NCI-H1417 (cell line): ENCODE measurements at regions not wholly inside any gene's neighbourhood (a gene's known extent, or its start where the extent isn't known, plus 50 kb on each side); places are given as distances from the start of the nearest gene placed in this dataset.

Experiments
- DNase-seq, 3 experiments: peaks; one replicate each; lab custom pipeline; 2025; lab: John Stamatoyannopoulos, UW

DNA sequence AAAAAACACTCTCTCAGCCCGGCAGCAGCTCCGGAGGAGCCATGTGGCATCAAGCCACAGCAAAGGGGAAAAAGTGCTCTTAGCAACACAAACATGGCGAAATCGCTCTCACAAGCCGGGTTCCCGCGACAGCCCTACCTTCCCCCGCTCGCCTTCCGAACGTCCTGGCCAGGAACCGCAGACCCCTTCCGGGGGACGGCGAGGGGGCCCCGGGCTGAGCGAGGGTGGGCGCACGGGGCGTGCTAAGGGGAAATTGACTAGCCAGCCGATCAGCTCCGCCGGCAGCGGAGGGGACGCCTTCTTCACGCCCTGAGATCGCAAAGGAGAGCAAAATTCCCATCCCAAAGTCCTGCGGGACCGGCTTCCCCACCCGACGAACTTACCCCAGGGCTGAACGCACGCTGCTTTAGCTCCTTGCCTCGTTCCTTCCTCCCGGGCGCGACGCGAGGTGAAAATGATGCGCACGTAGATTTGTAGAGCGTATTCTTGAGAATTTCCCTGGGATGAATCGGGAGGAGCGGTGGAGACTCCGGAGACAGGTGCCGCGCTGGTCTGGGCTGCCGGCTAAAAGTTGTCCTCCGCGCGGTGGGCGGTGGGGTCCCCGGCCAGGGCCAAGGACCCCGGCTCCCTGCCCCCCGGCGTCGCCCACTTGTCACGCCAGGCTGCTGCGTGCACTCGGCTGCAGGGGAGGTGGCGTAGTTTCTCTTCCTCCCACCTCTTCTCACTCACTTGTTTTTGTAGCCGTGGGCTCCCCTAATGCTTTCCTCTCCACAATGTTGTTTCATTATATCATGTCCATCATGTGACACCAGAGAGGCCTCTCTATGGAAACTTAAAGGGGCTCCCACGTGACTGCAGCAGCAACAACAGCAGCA lies 220.1 kb upstream of the MKLN1 start:
- DNase-seq: peak; percentile 79 to 87 (median 83)

DNA sequence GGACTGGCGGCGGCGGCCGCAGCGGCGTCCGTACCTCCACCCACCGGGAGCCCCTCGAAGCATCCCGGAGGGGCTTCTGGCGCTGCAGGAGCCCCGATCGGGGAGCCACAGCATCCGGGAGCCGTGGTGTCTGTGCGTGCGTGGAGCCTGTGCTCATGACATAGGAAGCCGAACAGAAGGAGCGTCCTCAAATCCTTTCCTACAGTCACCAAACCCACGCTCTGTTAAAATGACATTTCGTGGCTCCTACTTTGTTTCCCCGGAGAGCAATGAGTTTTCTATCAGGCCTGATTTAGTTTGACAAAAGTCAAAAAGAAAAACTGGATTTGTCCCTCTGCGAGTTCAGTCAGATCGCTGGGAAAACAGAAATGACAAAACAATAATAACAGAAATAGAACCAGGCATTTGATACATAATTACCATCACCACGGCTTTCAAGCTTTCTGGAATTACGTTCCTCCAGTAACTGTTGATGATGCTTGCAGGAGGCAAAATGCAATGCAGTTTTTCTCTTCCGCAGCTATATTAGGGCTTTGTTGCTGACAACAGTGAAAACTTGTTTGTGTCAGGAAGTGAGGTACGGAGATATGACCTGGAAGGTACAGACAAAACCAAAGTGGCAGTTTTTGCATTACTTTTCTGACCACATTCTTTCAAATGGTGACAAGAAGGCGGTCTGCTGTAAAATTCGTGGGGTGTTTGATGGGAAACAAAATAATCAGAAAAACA lies 219.3 kb upstream of the MKLN1 start:
- DNase-seq: peak in 2 of 3 experiments; percentile 30 to 70

DNA sequence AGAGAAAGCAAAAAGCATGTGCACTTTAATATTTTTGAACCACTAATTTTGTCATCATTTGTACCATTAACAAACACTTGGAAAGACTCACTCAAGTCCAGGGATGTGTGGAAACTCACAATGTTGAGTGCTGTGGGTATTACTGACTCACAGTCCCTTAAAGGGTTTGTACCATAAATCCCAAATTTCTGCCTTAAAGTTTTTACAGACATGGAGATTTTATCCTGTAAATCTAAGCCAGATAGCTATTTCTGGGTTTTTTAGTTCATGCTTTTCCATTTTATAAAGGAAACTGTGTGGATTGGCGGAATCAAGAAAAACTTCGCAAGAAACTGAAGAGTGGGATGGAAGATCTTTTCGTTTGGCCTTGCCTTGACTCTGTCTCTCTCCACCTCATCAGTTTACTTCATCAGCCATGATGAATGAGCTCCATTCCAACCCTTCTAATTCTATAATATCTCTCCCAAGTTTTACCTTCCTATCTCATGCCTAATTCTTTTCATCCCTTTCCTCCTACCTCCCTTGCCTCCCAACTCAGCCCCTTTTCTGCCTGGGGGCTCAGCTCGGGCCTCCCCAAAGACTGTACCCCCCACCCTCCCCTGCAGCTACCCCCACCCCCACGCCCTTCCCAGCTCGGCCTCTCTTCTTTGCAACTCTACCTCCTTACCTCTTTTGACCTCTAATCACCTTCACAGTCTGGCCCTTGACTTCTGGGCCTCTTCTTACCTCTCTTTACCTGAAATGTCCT lies 218.5 kb upstream of the MKLN1 start:
- peak in 1 of 3 experiments; percentile 46 for DNase-seq

DNA sequence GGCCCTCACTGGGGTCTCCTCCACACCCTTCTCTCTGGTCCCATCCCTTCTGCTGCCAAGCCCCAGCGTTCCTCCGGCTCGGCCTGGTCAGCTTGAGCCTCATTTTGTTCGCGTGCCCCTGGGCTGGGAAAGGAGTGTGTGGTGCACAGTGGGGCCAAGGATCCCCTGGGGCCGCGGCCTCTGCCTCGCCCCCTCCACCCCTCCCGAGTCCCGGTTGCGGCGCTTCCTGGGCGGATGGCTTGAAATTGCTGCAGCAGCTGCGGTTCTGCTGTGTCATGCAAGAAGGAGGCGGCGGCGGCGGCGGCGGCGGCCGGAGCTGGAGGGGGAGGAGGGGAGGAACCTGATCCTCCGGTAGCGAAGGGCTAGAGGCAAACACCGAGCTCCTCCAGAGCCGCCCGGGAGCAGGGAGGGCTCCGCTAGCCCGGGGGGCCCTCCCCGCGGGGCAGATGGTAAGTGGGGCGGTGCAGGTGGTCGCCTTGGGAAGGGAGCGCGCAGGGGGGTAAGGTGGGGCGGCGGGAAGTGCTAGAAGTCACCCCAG lies 217.8 kb upstream of the MKLN1 start:
- peak; percentile 80 to 90 (median 81) for DNase-seq

DNA sequence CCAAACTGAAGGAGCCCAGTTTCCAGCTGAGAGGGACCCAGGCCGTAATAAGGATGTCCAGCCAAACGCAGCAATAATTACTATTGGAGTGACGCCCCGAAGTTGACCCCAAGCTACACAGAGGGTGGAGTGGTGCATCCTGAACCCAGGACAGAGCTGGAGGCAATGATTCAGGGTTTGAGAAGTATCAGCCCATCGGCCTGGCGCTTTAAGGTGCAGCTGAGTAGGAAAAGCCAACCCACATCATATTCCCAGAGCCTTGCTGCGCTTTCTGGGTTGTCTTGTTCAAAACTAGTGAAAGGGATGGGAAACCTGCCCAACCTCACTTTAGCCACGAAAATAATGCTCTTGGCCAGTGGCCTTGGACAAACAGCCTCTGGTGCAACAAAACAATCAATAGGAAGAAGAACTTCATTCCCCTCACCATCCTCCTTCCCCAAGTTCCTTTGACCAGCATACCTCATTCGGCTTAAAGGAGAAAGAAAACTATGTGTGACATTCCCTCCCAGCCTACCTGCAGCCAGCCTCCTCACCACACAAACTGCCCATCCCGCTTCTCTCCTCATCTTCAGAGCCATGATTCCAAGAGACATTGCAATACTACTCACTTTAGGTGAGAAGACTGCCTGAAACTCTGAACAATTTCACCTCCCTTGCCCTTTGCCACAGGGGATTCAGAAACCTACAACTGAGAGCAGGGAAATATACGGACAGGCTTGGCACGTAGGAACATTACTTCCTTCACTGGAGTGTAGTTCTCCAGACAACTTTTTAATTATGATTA lies 217.2 kb upstream of the MKLN1 start:
- peak in 2 of 3 experiments; percentile 75 for DNase-seq

DNA sequence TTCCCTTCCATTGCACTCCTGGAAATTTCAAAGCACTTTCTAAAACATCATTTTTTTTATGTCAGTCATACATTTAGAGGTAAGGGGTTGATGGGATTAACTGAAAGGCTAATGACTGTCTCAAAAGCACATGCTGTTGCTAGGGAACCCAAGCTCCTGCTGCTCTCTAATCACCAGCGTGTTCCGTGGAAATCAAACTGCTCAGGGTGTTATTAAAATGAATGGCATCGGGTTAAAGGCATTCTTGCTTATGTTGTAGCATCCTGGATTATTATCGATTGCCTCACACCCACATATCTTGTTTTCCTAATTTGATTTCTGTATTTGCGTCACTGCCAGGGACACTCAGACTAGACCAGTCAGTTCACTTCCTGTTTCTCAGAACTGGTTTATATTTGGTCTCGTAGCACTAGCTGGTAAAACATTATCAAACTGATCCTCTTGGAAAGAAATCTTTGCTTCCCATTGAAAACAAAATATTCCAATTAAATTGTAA lies 216.5 kb upstream of the MKLN1 start:
- peak in 2 of 3 experiments; percentile 75 to 91 for DNase-seq

DNA sequence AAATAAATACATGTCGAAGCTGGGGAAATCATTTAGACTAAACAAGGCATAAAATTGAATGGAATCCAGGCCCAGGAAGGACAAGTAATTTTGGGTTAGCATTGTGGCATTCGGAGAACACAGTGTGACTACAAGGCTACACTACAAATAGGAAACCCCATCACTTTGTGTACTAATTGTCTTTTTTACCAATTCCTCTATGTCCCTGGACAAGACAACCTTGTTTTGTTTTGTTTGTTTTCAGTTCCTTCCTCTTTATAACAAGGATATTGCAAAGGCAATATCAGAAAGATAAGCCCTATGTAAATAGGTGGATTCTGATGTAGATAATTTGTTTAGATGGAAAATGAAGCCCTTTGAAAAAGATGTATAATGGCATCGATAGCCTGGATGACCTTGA lies 215.9 kb upstream of the MKLN1 start:
- no peak for DNase-seq

DNA sequence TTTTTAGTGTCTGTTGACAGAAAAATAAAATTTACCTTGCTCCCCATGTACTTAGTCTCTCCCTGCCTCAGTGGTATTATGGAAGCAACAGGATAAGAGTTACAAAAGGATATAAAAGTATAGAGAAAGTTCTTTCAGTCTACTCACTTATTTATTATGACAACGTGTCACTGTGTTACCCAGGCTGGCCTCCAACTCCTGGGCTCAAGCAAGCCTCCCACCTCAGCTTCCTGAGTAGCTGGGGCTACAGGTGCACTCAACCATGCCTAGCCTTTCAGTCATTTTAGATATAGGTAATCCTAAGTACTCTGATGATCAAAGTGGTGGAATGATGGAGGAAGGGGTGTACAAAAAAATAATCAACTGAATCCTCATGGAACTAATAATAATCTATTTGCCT lies 215.2 kb upstream of the MKLN1 start:
- DNase-seq: no peak

DNA sequence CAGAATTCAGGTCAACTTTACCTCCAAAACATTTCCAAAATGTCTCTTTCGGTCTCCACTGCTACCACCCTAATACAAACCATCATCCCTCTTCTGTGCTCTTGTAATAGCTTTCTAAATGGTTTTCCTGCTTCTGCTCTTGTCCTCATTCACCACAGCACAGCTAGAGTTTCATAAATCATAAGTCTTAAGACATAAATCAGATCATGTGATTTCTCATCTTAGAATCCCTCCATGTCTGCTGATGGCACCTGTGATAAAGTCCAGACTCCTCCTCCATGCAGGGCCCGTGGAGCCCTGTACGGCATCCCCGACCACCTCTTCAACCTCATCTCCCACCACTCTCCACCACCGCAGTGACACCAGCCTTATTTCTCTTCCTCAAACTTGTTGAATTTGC lies 212.3 kb upstream of the MKLN1 start:
- no peak for DNase-seq

DNA sequence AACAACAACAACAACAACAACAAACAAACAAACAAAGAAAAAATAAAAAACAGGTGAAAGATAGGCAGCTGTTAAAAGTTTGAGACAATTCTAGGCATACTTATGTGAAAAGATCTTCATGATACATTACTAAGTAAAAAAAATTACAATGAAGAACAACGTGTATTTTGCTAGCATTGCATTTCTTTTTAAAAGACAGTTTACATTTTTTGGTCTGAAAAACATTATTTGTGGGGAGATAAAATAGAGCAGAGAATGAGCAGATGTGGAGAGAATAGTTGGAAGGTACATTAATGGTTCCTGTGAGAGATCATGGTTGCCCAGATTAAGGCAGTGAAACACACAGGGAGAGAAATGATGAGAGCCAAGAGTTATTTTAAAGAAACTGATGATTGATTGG lies 210.2 kb upstream of the MKLN1 start:
- DNase-seq: no peak

DNA sequence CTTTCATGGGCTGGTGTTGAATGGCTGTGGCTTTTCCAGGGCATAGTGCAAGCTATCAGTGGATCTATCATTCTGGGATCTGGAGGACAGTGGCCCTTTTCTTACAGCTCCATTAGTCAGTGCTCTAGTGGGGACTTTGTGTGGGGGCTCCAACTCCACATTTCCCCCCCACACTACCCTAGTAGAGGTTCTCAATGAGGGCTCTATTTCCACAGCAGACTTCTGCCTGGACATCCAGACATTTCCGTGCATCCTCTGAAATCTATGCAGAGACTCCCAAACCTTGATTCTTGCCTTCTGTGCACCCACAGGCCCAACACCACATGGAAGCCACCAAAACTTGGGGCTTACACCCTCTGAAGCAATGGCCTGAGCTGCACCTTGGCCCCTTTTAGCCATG lies 208.3 kb upstream of the MKLN1 start:
- DNase-seq: no peak

DNA sequence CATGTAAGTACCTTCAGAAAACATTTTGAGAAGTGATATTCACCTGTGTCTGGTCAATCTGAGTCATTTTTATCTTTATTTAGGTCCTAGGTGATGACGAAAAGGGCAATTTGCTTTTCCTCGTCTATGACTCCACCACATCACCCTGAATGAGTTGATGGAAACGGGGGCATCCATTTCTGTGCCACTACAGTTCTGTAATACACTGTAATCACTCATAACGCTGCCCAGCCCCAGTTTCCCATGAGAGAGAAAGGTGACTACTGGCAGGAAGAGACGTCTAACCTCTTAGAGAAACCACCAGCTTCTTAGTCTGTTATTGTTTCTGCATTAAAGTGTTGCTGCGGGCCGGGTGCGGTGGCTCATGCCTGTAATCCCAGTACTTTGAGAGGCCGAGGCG lies 205.3 kb upstream of the MKLN1 start:
- no peak for DNase-seq

DNA sequence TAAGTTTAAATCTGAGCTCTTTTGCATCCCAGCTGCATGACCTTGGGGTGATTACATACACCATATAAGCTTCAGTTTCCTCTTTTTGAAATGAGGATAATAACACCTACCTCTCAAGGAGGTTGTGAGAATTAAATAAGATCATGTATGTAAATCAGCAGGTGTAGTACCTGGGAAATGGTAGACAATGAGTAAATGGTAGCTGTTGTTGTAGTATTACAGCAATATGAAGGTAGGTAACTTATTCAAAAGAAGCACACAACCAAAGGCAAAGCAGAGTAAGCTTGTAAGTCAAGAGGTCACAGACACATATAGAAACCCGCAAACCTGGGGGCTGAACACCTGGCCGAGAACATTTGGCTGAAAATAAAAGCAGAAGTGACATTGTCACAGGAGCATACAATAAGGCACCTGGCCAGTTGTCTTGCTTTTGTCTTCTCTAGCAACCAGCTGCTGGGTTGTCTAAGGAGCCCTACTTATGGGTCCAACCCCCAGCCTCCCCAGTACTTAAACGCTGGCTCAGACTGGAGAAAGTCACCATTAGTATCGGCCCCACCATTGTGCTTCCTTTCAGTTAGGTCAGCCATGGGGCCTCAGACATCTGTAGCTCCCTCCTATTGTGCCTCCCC lies 203.6 kb upstream of the MKLN1 start:
- DNase-seq: peak in 1 of 3 experiments; percentile 26

DNA sequence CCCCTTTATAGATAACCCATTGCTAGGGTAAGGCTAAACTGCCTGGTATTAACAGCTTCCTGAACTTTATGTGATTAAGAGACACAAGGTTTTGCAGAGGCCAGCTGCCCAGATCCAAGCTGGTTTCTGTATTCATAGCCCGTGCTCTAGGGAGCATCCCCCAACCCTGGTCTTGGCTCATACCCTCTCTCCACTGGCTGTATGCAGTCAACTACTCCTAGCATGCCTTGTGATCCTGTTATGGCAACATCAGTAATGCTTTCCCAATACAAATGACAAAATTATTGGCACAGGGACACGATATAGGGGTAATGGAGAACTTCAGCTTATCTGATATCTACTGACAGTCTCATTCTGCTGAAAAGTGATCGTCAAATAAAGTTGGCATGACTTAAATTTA lies 202.8 kb upstream of the MKLN1 start:
- DNase-seq: no peak

DNA sequence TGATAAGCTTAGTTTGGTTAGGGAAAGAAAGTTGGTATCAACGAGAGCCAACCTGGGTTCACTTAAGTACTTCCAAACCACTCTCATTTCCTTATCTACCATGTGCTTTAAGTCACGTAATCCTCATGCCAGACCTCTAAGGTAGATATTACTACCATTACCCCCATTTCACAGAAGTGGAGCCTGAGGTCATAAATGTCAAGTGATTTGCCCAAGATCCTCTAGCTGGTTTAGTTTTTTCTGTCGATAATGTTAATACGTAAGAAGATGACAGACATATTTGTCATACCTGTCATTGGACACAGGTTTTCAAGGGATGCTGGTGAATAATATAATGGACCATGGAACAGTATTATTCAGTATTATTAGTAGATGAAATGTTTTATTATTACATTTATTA lies 197.4 kb upstream of the MKLN1 start:
- no peak for DNase-seq

DNA sequence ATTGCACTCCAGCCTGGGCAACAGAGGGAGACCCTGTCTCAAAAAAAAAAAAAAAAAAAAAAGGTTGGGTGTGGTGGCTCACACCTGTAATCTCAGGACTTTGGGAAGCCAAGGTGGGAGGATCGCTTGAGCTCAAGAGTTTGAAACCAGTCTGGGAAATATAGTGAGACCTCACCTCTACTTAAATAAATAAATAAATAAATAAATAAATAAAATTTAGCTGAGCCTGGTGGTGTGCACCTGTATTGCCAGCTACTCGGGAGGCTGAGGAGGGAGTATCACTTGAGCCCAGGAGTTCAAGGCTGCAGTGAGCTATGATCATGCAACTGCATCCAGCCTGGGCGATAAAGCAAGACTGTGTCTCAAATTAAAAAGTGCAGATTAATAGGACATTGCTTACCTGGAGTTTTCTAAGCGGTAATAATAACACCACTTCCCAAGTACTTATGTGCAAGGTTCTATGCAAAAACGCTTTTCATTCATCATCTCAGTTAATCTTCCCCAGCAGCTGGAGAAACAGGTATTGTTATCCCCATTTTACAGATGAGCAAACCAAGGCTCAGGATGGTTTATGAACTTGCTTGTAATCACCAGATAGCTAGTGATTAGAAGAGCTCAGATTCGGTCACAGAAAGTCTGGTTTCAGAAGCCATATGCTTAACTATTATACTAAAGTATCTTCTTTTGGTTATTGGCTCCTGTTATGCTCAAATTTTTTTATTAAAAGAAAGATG lies 196.5 kb upstream of the MKLN1 start:
- DNase-seq: no peak

DNA sequence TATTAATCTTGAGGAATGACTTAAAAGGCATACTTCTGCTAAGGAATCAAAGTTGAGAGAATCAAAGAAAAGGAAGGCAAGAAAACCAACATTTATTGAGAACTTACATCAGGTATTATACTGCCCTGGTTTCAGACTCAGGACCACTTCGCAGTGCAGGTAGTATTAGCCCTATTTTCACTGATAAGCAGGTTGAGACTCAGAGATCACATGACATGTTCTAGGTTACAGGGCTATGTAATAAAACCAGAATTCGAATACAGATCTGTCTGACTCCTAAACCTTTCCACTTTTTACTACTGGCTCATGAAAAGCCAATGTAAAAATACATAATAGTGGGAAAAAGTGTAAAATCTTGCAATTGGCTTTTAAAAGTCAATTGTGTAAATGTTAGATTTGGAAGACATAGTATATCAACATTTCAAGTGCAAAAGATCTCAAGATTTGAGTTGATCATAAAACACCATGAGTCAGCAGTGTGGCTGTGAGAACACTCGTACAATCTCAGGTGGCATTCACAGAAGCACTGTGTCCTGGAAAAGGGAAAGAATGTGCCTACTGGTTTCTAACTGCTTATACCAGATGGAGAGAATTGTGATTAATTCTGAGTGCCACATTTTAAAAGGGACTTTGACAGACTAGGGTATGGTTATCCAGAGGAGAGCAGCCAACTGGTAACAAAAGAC lies 195.8 kb upstream of the MKLN1 start:
- DNase-seq: no peak

DNA sequence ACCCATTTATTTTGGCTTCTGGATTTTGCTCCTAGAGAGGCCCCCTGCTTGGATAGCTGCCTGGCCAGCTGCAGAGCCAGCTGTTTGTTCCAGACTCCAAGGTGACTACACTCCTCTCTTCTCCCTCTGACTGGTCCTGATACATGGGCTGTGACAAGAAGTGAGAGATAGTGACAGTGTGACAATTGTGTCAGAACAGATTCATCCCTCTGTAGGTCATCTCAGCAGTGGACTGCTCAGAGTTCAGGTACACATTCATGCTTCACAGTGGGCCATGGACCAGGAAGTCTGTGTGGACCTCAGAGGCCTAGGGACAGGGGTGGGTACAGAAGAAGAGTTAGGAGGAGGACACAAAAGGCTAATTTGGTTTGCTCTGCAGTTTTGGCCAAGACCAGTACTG lies 188.2 kb upstream of the MKLN1 start:
- DNase-seq: no peak

DNA sequence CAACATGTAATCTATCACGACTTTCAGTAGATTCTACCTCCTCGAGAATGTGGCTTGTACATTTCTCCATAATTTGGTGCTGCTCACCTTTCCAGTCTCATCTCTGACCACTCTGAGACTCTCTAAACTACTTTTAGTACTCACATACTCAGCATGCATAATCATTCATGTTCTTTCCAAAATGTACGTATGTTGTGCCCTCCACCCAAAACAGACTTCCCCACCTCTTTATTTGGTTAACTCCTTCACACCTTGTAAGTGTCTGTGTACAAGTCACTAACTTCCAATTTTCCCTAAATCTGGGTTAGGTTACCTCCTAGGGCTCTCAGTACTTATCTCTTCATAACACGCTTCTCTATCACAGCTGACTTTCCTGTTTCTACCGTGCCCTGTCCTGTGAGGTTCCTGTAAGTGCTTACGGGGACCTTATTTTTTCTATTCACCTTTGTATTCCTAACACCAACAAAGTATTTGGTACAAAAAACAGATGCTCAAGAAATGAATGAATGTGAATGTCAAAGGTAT lies 186.2 kb upstream of the MKLN1 start:
- no peak for DNase-seq
